Keratinocyte (primary cell): ENCODE measurements at regions not wholly inside any gene's neighbourhood (a gene's known extent, or its start where the extent isn't known, plus 50 kb on each side); places are given as distances from the start of the nearest gene placed in this dataset.

ENCODE experiments used
- CTCF ChIP-seq, 3 experiments: IDR thresholded peaks in 1 of 3; conservative IDR thresholded peaks in 1 of 3; optimal IDR thresholded peaks in 1 of 3; 2 replicates in 2 of 3; 3 replicates in 1 of 3; pipeline versions ENCODE3 to v1.5.1; 2011; ENCODE audit warnings: low read length in 3 of 3, mild to moderate bottlenecking in 3 of 3, moderate library complexity in 2 of 3, control low read depth in 1 of 3, inconsistent platforms in 1 of 3; ENCODE audit not compliant: insufficient read depth in 2 of 3; ENCODE audit errors: extremely low read depth in 1 of 3
- EZH2 ChIP-seq: IDR thresholded peaks from one replicate; pipeline ENCODE4 v1.6.1; 2012; ENCODE audit warnings: inconsistent platforms, mild to moderate bottlenecking, low read length, moderate library complexity

DNA sequence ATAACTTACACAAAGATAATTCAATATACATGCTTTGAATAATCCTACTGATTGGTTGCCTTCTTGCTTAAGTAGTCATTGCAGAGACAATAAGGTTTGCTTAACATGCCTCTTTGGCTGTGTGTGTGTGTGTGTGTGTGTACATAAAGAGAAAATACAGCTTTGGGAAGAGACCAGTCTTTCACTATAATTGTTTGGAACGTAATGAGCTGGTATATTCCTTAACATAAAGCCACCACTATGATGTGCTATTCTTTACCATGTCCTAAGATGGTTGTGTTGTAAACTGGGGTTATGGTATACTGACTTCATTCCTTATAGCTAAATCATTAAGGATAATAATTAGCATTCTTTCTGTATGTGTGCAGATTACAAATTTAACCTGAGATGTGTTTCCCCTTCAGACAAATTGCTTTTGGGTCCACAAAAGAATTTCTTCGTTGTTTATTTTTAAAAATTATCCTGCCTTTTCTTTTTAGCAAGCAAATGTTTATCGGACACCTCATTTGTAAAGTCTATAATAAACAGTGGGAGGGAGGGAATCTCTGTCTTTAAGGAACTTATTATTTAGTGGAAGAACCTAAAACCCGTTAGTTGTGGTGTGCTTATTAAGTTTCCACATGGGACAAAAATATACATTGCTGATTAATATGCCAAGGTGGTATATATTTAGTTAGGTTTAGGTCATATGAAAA is 74.4 kb downstream of the TMX1 start:
- TF ChIP-seq CTCF (optimal IDR thresholded peaks at IDR 0.05 in 1 of 3, IDR thresholded peaks at IDR 0.05 in 1 of 3, conservative IDR thresholded peaks at IDR 0.05 in 1 of 3; ENCODE audit: extremely low read depth in 1 of 3, insufficient read depth in 2 of 3, low read length in 3 of 3) (no peak), EZH2 (no peak)
